Upper lobe of left lung (tissue), 6 donors: ENCODE measurements at regions not wholly inside any gene's neighbourhood (a gene's known extent, or its start where the extent isn't known, plus 50 kb on each side); places are given as distances from the start of the nearest gene placed in this dataset.

Experiments used
- ATAC-seq, 2 donors: fragments of 200-7000 bp; cut with Tn5 transposase; one replicate each; pipeline ENCODE4 v1.9.1; 2022; ENCODE audit warnings: mild to moderate bottlenecking in 2 of 2, moderate library complexity in 2 of 2; ENCODE audit not compliant: low FRiP score in 2 of 2
- DNase-seq, 2 donors: peaks; one replicate each; pipeline ENCODE4 v3.0.0-alpha.2; 2019 to 2020
- H3K27ac ChIP-seq, 4 donors: fragments of 200-600 bp; sonication (generic); one replicate each; pipeline ENCODE4 v1.5.1; 2016 to 2019
- H3K27me3 ChIP-seq, 4 donors: fragments of 200-600 bp; sonication (generic); one replicate each; pipeline ENCODE4 v1.5.1; 2017 to 2019
- H3K36me3 ChIP-seq, 4 donors: fragments of 200-600 bp; sonication (generic); one replicate each; pipeline ENCODE4 v1.5.1; 2016 to 2019
- H3K4me1 ChIP-seq, 4 donors: fragments of 200-600 bp; sonication (generic); one replicate each; pipeline ENCODE4 v1.5.1; 2018 to 2019
- H3K4me3 ChIP-seq, 4 donors: fragments of 200-600 bp; sonication (generic); one replicate each; pipeline ENCODE4 v1.5.1; 2017 to 2019; ENCODE audit warnings: mild to moderate bottlenecking in 2 of 4, moderate library complexity in 1 of 4
- H3K9me3 ChIP-seq, 4 donors: fragments of 200-600 bp; sonication (generic); one replicate each; pipeline ENCODE4 v1.5.1; 2018 to 2019
- CTCF ChIP-seq, 6 experiments: fragments of 450-650 bp in 4 of 6; fragments of 200-600 bp in 2 of 6; sonication (generic) in 2 of 6; IDR thresholded peaks; one replicate each; pipeline ENCODE4 v1.5.1; 2016 to 2019; ENCODE audit warnings: antibody characterized with exemption in 6 of 6
- EP300 ChIP-seq, 4 donors: sonication (generic); formaldehyde crosslinking; IDR thresholded peaks; one replicate each; pipeline ENCODE4 v1.5.1; 2017; ENCODE audit warnings: antibody characterized with exemption in 4 of 4, control low read depth in 2 of 4
- POLR2A ChIP-seq, 4 donors: fragments of 450-650 bp; IDR thresholded peaks; one replicate each; pipeline ENCODE4 v1.5.1; 2016 to 2017; ENCODE audit warnings: antibody characterized with exemption in 4 of 4, mild to moderate bottlenecking in 2 of 4
- POLR2AphosphoS5 ChIP-seq, 2 donors: sonication (generic); formaldehyde crosslinking; IDR thresholded peaks; one replicate each; pipeline ENCODE4 v1.5.1; 2017; ENCODE audit warnings: antibody characterized with exemption in 2 of 2
- WGBS, 2 donors: methylation state at CpG; one replicate each; pipeline ENCODE4 v1.1.5; 2017 to 2018; 5-methylcytosine and 5-hydroxymethylcytosine counted together
- donor health status: DM: no; HTN: no; CAD: no; lungs with moderate emphysema.
- donor health status: DM: no; HTN: yes; CAD: no; lungs with severe emphysema.

- H3K9me3 ChIP-seq, result peaks cover 0 to 3% (median 0%) of the 10 kb centered on the region in 4 donors
- TF ChIP-seq CTCF (IDR thresholded peaks at IDR 0.05) (no peak), EP300 (IDR thresholded peaks at IDR 0.05) (no peak), POLR2AphosphoS5 (IDR thresholded peaks at IDR 0.05) (no peak), POLR2A (IDR thresholded peaks at IDR 0.05) (no peak)
- no peaks in the 10 kb centered on the region for H3K36me3 ChIP-seq
- no peaks in the 10 kb centered on the region for H3K4me1 ChIP-seq
- H3K4me3 ChIP-seq, result no peak overlapping the region
- ATAC-seq (peak; percentile 77 to 90), DNase-seq (peak in 1 of 2 donors; percentile 29)
- H3K27me3 ChIP-seq, result no peaks in the 10 kb centered on the region
- no peak overlapping the region for H3K27ac ChIP-seq
- 5 to 7% methylated on average over 10 to 11 of the region's 12 CpGs for WGBS, 2 donors
Observed at GRCh38 chr19:5403968-5404640, 51.1 kb upstream of the ZNRF4 start.
